Activated naive CD8-positive, alpha-beta T cell treated with anti-CD3 and anti-CD28 coated beads, Interleukin-2, amount 10 ng/mL, durations not matched to agents 7 days and 5 days (primary cell): ENCODE measurements at regions not wholly inside any gene's neighbourhood (a gene's known extent, or its start where the extent isn't known, plus 50 kb on each side); places are given as distances from the start of the nearest gene placed in this dataset.
"Not testable (repeated sequence)": the region's sequence is repeated elsewhere in the genome, so short reads cannot be mapped to it uniquely, and the experiment has no call there.

Experiments
- ATAC-seq: fragments of 150-1000 bp; cut with Tn5 transposase; one replicate; pipeline ENCODE4 v1.10.0; 2021; ENCODE audit warnings: low read depth, moderate library complexity
- POLR2A ChIA-PET: fragments of 350-600 bp; sonication (Branson Sonifier 250); formaldehyde crosslinking; loops from one replicate; lab custom pipeline; 2021; ENCODE audit warnings: antibody characterized with exemption; lab: Charles Lee
- DNase-seq: peaks from one replicate; pipeline ENCODE4 v3.0.0; 2021
- H3K27ac Mint-ChIP-seq: one replicate; pipeline ENCODE4 v1.8.0; 2022; ENCODE audit warnings: mild to moderate bottlenecking, mixed read lengths
- H3K27me3 Mint-ChIP-seq: one replicate; pipeline ENCODE4 v1.8.0; 2022; ENCODE audit warnings: mild to moderate bottlenecking, moderate library complexity, mixed read lengths
- H3K36me3 Mint-ChIP-seq: one replicate; pipeline ENCODE4 v1.8.0; 2021; ENCODE audit warnings: mild to moderate bottlenecking, mixed read lengths
- H3K4me1 Mint-ChIP-seq: one replicate; pipeline ENCODE4 v1.8.0; 2021; ENCODE audit warnings: mixed read lengths
- H3K4me3 Mint-ChIP-seq: one replicate; pipeline ENCODE4 v1.8.0; 2022; ENCODE audit warnings: mild to moderate bottlenecking, moderate library complexity, mixed read lengths
- H3K9me3 Mint-ChIP-seq: one replicate; pipeline ENCODE4 v1.8.0; 2021; ENCODE audit warnings: mixed read lengths

DNA sequence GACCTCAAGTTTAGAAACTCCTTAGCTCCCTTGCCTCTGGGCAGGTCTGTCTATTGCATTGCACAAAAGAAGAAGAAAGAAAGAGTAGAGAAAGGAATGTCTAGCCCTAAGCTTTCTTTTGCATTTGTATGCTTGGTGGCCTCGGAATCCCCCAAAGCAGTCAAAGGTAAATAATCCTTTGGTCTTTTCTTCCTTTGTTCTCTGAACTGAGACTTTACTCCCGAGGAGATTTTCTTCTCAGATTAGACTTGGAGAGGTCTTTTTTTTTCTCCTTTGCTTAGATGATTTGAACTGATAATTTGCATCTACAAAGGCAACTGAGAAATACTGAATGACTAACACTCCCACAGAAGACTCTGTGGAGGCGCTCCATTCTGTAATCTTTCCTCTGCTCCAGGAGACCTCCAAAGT, 93.2 kb downstream of the AKR1D1 start:
- peaks cover 8% of the 10 kb centered on the region for H3K36me3 Mint-ChIP-seq
- POLR2A ChIA-PET = no interaction called here
- H3K4me3 Mint-ChIP-seq = no peak overlapping the region
- no peaks in the 10 kb centered on the region for H3K27me3 Mint-ChIP-seq
- H3K4me1 Mint-ChIP-seq = peaks cover 29% of the 10 kb centered on the region
- no peak for ATAC-seq
- H3K27ac Mint-ChIP-seq = no peak overlapping the region
- DNase-seq = no peak
- H3K9me3 Mint-ChIP-seq = peaks cover 5% of the 10 kb centered on the region

DNA sequence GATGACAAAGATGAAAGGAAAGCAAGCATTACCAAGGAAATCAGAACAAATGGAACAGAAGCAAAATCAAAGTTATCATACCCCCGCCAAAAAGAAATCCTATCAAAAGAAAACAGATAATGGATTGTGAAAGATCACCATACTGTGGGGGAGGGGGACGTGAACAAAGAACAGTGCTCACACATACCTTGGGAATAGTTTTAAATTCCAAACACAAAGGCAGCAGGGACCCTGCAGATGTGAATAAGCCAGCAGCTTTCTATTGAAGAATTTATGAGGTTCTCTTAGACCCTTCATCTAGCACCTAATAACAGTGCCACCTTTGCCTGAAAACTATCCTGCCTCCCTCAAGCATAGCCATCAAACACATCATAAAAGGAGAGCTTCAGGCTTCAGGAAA, 94.0 kb downstream of the AKR1D1 start:
- H3K36me3 Mint-ChIP-seq = peaks cover 3% of the 10 kb centered on the region
- POLR2A ChIA-PET = no interaction called here
- peaks cover 29% of the 10 kb centered on the region for H3K4me1 Mint-ChIP-seq

DNA sequence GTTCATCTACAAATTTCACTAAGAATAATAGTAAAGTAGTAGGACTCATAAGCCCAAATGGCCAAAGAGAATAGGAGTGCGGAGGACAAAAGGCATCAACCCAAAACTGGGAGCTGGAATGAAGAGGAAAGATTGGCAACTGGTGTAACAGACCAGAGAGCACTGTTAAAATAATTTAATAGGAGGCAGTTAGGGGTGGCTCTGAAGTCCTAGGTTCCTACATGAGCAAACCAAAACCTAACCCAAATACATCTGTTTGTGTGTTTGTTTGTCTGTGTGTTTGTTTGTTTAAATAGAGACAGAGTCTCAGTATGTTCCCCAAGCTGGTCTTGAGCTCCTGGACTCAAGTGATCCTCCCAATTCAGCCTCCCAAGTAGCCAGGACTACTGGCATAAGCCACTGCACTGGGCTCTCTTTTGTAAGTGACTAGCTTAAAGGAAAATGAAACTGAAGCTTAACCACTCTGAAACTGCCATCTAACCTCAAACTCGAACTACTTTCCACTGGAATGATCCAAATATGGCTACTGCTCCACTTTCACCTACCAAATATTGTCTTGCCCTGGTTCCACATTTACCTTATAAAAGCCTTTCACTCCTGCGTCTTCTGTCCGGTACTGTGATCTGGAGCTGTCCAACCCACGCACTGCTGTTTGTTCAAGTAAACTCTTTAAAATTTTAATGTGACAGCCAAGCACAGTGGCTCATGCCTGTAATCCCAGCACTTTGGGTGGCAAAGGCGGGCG, 94.9 kb downstream of the AKR1D1 start:
- POLR2A ChIA-PET = no interaction called here
- Mint-ChIP-seq H3K4me1 (peaks cover 29% of the 10 kb centered on the region), H3K27me3 (peaks cover 3% of the 10 kb centered on the region), H3K9me3 (peaks cover 1% of the 10 kb centered on the region), H3K36me3 (peaks cover 3% of the 10 kb centered on the region), H3K4me3 (peak overlapping the region; percentile 47), H3K27ac (peak overlapping the region; percentile 62)
- no peak for DNase-seq
- ATAC-seq = peak; percentile 81

More for the DNA sequence above, 94.0 kb downstream of the AKR1D1 start:
- DNase-seq = no peak
- Mint-ChIP-seq H3K9me3 (peaks cover 1% of the 10 kb centered on the region), H3K27ac (no peak overlapping the region), H3K4me3 (no peak overlapping the region), H3K27me3 (peaks cover under 1% of the 10 kb centered on the region)
- ATAC-seq = no peak

DNA sequence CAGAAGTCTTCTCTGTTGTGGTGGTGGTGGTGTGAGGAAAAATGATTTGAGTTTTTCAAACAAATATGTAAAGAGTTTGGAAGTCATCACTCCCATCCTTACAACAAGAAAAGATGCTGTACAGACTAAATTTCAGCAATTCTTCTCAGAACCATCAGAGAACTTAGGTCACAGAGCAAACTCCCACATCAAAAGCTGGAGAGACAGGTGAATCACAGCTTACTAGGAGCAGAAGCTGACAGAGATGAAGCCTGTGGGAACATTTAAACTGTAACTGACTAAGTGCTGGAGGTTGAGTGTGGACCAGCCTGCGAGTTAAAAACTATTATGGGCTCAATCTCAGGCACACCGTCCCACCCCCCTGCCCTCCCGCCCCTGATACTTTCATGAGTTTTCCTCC, 97.3 kb downstream of the AKR1D1 start:
- no peak for ATAC-seq

DNA sequence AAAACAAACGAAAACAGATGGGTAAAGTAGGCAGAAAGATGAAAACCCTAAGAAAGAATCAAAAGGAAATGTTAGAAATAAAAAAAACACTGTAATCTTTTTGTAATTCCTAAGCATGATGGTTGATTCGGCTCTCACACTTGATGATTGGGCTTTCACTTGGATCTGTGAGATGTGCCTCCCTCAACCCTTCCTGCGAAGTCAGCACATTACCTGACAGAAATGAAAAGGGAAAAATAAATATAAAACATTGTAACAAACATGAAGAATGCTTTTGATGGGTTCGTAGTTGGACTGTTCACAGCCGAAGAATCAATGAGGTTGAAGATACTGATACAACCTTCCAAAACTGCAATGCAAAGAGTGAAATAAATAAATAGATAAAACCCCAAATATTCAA, 99.8 kb downstream of the AKR1D1 start:
- Mint-ChIP-seq H3K9me3 (peaks cover 1% of the 10 kb centered on the region), H3K36me3 (peaks cover 3% of the 10 kb centered on the region), H3K27me3 (peaks cover 4% of the 10 kb centered on the region), H3K27ac (no peak overlapping the region), H3K4me1 (peaks cover 14% of the 10 kb centered on the region), H3K4me3 (no peak overlapping the region)
- ATAC-seq (no peak), DNase-seq (no peak)
- POLR2A ChIA-PET = no interaction called here

More for the DNA sequence above, 97.3 kb downstream of the AKR1D1 start:
- DNase-seq = no peak
- peaks cover 1% of the 10 kb centered on the region for H3K9me3 Mint-ChIP-seq
- H3K4me1 Mint-ChIP-seq = peaks cover 29% of the 10 kb centered on the region
- no peak overlapping the region for H3K27ac Mint-ChIP-seq
- no peak overlapping the region for H3K4me3 Mint-ChIP-seq
- H3K36me3 Mint-ChIP-seq = peaks cover 3% of the 10 kb centered on the region
- H3K27me3 Mint-ChIP-seq = peaks cover 3% of the 10 kb centered on the region
- POLR2A ChIA-PET = interaction anchor here (0.6 kb wide), 1 partner anchor 501 kb away, joined by 3 read pairs; no protein-coding TSS in a partner anchor

DNA sequence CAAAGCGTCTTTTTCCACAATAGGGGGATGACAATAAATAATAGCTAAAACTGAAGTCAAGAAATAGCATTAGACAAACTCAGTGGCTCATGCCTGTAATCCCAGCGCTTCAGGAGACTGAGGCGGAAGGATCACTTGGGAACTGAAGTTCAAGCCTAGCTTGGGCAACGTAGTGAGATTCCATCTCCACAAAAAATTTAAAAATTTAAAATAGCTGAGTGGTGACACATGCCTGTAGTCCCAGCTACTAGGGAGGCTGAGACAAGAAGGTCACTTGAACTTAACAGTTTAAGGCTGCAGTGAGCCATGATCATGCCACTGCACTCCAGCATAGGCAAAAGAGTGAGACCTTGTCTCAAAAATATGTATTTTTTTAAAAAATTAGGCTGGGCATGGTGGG, 107.9 kb downstream of the AKR1D1 start:
- H3K4me1 Mint-ChIP-seq = no peaks in the 10 kb centered on the region
- H3K4me3 Mint-ChIP-seq = no peak overlapping the region
- peaks cover 2% of the 10 kb centered on the region for H3K36me3 Mint-ChIP-seq
- peaks cover 3% of the 10 kb centered on the region for H3K27me3 Mint-ChIP-seq
- peaks cover 3% of the 10 kb centered on the region for H3K9me3 Mint-ChIP-seq
- ATAC-seq (no peak), DNase-seq (no peak)
- H3K27ac Mint-ChIP-seq = no peak overlapping the region
- POLR2A ChIA-PET = no interaction called here

DNA sequence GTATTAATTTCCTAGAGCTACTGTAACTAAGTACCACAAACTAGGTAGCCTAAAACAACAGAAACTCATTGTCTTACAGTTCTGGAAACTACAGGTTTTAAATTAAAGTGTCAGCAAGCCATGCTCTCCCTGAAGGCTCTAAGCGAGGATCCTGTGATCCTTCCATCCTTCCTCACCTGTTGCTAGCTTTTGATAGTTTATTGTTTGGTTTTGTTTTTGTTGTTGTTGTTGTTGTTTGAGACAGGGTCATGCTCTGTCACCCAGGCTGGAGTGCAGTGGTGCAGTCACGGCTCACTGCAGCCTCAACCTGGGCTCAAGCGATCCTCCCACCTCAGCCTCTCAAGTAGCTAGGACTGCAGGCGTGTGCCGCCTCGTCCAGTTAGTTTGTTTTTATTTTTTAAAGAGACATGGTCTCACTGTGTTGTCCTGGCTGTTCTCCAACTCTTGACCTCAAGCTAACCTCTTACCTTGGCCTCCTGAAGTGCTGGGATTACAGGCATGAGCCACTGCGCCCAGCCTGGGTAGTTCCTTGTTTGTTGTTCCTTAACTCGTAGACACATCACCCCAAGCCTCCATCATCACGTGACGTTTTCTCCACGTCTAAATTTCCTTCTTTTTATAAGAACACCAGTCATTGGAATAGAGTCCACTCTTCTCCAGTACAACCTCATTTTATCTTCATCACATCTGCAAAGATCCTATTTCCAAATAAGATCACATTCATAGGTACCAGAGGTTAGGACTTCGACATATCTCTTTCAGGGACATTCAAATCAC, 109.1 kb downstream of the AKR1D1 start:
- POLR2A ChIA-PET = no interaction called here
- peaks cover 3% of the 10 kb centered on the region for H3K9me3 Mint-ChIP-seq
- no peak overlapping the region for H3K4me3 Mint-ChIP-seq
- peaks cover 3% of the 10 kb centered on the region for H3K27me3 Mint-ChIP-seq
- H3K4me1 Mint-ChIP-seq = no peaks in the 10 kb centered on the region
- DNase-seq (no peak), ATAC-seq (no peak)
- no peak overlapping the region for H3K27ac Mint-ChIP-seq
- peaks cover 2% of the 10 kb centered on the region for H3K36me3 Mint-ChIP-seq

DNA sequence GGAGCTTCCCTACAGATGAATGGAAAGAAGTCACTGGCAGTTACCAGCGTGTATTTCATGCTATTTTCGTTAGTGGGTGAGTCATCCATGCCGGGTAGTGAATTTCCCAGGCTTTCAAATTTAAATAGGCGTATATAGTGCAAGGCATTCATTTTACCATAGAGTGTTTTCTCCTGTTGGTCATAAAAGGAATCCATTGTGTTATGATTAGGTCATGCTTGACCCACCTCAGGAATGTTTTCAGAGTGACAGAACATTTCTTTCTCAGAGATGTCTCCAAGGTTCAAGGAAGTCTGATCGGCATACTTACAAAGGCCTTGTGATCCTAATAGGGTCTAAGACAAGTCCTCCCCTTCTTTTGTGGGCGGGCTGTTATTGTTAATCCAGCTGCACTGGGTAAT, 110.7 kb downstream of the AKR1D1 start:
- Mint-ChIP-seq H3K27ac (no peak overlapping the region), H3K4me1 (no peaks in the 10 kb centered on the region), H3K4me3 (no peak overlapping the region), H3K27me3 (no peaks in the 10 kb centered on the region), H3K36me3 (peaks cover 2% of the 10 kb centered on the region), H3K9me3 (peaks cover 3% of the 10 kb centered on the region)
- no peak for DNase-seq
- ATAC-seq = no peak
- POLR2A ChIA-PET = no interaction called here

DNA sequence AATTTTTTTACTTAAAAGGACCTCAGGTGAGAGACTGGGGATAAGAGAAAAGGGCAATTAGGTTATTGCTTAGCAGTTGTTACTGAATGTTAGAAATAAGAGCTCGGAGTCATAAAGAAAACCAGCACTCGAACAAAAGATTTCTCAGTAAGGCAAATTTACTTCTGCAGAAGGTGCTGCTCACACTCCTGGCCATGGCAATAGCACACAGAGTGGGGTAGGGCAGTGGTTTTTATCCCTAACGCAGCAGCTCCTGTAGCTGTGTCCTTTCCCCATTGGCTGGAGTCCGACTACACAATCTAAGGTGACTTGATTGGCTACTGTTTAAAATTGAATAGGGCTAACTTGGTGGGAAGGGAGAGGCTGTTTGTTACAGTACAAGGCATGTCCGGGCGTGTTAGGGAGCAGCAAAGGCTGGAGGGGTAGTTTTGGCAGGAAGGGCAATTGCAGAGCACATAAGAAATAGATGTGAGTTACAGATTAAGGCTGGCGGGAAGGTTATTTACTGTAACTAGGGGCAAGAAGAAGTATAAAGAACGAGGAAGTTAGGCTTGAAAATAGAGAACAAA, 112.1 kb downstream of the AKR1D1 start:
- H3K27me3 Mint-ChIP-seq = no peaks in the 10 kb centered on the region
- POLR2A ChIA-PET = no interaction called here
- ATAC-seq (no peak), DNase-seq (no peak)
- H3K36me3 Mint-ChIP-seq = peaks cover 2% of the 10 kb centered on the region
- H3K9me3 Mint-ChIP-seq = peaks cover 3% of the 10 kb centered on the region
- no peaks in the 10 kb centered on the region for H3K4me1 Mint-ChIP-seq
- no peak overlapping the region for H3K27ac Mint-ChIP-seq
- H3K4me3 Mint-ChIP-seq = no peak overlapping the region

DNA sequence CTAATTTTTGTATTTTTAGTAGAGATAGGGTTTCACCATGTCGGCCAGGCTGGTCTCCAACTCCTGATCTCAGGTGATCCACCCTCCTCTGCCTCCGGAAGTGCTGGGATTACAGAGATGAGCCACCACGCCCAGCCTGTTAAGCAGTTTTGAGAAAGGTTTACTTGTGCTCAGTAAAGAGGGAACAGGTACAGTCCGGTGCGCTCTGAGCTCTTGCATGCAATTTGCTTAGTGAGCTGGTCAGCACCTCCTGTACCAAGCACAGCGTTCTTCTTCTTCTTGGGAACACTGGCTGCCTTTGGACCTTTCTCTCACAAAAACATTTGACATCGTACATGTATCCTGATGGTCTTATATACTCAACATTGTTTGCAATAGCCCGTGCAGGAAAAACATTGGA, 118.3 kb downstream of the AKR1D1 start:
- H3K9me3 Mint-ChIP-seq = no peaks in the 10 kb centered on the region
- no peak overlapping the region for H3K27ac Mint-ChIP-seq
- no peak overlapping the region for H3K4me3 Mint-ChIP-seq
- DNase-seq = no peak
- POLR2A ChIA-PET = no interaction called here
- no peaks in the 10 kb centered on the region for H3K27me3 Mint-ChIP-seq
- no peaks in the 10 kb centered on the region for H3K36me3 Mint-ChIP-seq
- no peak for ATAC-seq
- no peaks in the 10 kb centered on the region for H3K4me1 Mint-ChIP-seq

DNA sequence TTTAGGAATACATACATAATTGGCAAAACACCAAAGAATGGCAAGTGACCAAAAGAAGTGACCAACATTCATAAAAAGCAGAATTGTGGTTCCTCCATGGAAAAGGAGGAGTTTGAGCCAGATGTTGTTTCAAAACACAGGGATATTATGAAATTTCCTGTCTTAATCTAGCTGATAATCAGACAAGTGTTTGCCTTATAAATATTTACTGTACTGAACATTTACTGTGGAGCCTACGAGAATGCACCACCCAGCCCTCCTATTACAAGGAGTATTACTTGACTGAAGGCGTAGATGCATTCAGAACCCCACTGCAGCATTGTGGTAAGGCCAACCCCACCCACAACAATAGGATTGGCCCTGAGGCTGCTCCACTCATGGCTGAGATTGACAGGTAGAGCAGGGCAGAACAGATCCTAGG, 118.9 kb downstream of the AKR1D1 start:
- Mint-ChIP-seq H3K27me3 (no peaks in the 10 kb centered on the region), H3K36me3 (no peaks in the 10 kb centered on the region), H3K4me3 (no peak overlapping the region), H3K9me3 (no peaks in the 10 kb centered on the region), H3K4me1 (no peaks in the 10 kb centered on the region), H3K27ac (no peak overlapping the region)
- ATAC-seq = no peak
- no peak for DNase-seq
- POLR2A ChIA-PET = no interaction called here

DNA sequence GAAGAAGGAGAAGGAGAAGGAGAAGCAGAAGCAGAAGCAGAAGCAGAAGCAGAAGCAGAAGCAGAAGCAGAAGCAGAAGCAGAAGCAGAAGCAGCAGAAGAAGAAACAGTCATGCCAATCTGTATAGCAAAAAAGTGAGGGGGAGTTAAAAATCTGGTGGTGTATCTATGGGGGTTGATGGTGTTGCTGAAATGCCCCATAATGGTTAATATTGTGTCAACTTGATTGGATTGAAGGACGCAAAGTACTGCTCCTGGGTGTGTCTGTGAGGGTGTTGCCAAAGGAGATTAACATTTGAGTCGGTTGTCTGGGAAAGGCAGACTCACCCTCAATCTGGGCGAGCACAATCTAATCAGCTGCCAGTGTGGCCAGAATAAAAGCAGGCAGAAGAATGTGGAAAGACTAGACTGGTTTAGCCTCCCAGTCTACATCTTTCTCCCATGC, 120.3 kb downstream of the AKR1D1 start:
- H3K4me1 Mint-ChIP-seq, H3K9me3 Mint-ChIP-seq, DNase-seq, H3K36me3 Mint-ChIP-seq, H3K4me3 Mint-ChIP-seq, H3K27ac Mint-ChIP-seq, POLR2A ChIA-PET, ATAC-seq, H3K27me3 Mint-ChIP-seq: not testable (repeated sequence)

DNA sequence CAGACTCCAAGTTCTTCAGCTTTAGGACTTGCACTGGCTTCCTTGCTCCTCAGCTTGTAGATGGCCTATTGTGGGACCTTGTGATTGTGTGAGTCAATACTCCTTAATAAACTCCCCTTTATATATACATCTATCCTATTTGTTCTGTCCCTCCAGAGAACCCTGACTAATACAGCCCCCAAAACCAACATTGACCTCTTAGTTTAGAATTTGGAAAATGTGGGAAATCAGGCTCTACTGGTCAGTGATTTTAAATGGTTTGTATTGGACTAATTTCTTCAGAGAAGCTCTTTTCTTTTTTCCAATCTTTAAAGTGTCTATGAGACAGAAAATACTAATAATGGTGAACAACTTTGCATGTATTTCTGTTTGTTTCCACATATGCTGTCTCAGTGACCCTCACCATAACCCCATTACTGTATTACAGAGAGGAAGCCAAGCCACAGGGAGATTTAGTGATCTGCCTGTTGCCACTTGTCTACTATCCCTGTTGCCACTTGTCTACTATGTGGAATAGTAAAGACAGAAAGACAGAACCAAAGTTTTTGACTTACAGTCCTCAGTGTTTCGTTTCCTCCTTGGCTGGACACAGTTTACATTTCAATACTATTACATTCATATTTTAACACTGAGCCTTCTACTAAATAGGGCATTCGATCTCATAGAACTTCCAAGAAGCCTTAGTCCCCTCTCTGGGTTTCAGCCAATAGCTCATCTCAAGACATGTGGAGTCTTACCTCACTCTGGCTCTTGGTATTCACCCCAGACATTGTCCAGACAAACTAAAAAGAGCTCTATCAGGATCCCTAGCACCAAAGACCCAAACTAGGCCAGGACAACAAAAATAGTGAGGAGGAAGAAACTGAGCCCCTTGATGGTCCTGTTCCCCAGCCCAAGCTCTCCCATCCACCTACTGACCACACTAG, 121.0 kb downstream of the AKR1D1 start:
- Mint-ChIP-seq H3K27ac (no peak overlapping the region), H3K27me3 (no peaks in the 10 kb centered on the region), H3K9me3 (no peaks in the 10 kb centered on the region), H3K4me1 (no peaks in the 10 kb centered on the region), H3K4me3 (no peak overlapping the region), H3K36me3 (no peaks in the 10 kb centered on the region)
- ATAC-seq = no peak
- POLR2A ChIA-PET = no interaction called here
- no peak for DNase-seq
